ENCODE measurements at regions not wholly inside any gene's neighbourhood (a gene's known extent, or its start where the extent isn't known, plus 50 kb on each side); places are given as distances from the start of the nearest gene placed in this dataset.

DNA sequence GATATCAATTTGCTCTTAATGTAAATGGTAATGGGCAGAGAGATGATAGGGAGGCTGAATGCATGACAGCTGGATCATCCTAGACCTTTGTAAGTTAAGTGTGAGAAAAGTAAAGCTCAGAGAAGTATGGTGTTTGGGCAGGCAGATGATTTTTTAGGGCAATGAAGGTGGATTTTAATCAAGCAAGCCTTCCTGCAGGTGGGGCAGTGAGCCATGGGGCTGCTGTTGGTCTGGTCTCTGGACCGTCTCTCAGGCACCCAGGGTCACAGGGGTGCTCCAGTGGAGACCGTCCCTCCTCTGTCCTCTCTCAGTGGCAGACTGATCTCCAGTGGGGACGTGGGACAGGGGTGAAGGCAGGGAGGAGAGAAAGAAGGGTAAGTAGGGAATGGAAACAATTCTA is 69.8 kb upstream of the STK17B start:
- no peaks in the 10 kb centered on the region for H3K27me3 ChIP-seq (ENCODE audit: low read depth, low read length)
- H3K4me3 ChIP-seq (ENCODE audit: low read length), result no peak overlapping the region
- peak overlapping the region; percentile 88 for H3K27ac ChIP-seq (ENCODE audit: low read length)
- H4K20me1 ChIP-seq (ENCODE audit: insufficient read depth, low read length), result no peaks in the 10 kb centered on the region
- no peaks in the 10 kb centered on the region for H3K9me3 ChIP-seq (ENCODE audit: insufficient read depth, low read length)
- peak overlapping the region; percentile 26; the same call in 1 of the 2 replicates for H2AFZ ChIP-seq (ENCODE audit: low read depth, low read length)
- no peak overlapping the region for H3K9ac ChIP-seq (ENCODE audit: low read length)
- H3K4me2 ChIP-seq (ENCODE audit: low read length), result peak overlapping the region; percentile 32
- H3K79me2 ChIP-seq (ENCODE audit: low read length), result no peaks in the 10 kb centered on the region
- H3K4me1 ChIP-seq (ENCODE audit: low read length), result peaks cover 36% of the 10 kb centered on the region
- TF ChIP-seq, protein P1, sequence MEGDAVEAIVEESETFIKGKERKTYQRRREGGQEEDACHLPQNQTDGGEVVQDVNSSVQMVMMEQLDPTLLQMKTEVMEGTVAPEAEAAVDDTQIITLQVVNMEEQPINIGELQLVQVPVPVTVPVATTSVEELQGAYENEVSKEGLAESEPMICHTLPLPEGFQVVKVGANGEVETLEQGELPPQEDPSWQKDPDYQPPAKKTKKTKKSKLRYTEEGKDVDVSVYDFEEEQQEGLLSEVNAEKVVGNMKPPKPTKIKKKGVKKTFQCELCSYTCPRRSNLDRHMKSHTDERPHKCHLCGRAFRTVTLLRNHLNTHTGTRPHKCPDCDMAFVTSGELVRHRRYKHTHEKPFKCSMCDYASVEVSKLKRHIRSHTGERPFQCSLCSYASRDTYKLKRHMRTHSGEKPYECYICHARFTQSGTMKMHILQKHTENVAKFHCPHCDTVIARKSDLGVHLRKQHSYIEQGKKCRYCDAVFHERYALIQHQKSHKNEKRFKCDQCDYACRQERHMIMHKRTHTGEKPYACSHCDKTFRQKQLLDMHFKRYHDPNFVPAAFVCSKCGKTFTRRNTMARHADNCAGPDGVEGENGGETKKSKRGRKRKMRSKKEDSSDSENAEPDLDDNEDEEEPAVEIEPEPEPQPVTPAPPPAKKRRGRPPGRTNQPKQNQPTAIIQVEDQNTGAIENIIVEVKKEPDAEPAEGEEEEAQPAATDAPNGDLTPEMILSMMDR (IDR thresholded peaks at IDR 0.05; ENCODE audit: low read depth, low read length), result peak; percentile 15; the same call in 1 of the 2 replicates
- no peak for TF ChIP-seq EZH2phosphoT487 (IDR thresholded peaks at IDR 0.05; ENCODE audit: low read depth)
- no peaks in the 10 kb centered on the region for H3K36me3 ChIP-seq (replicated peaks; ENCODE audit: low read depth, low read length)

DNA sequence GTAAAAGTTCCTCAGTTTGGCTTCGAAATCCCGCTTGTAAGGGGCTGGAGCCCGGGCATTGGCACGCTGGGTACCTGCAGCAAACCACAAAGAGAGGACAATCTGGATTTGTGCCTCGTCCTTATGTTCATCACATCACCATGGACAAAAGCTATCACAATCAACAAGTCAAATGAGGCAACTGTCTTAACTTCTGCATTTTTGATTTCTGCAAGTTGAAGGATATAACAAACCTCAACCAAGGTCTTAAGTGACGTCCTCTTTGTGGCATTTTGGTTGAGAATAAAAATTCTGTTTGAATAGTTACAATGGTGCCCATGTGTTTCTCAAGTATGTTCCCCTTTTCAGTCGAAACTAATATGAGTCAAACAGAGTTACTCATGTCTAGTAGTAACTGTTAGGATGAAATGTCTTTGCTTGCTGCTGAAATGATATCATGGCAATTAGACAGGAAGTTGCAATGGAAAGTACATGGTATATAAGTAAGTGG is 70.8 kb upstream of the STK17B start:
- Histone ChIP-seq H3K4me1 (ENCODE audit: low read length) (peaks cover 36% of the 10 kb centered on the region), H3K27ac (ENCODE audit: low read length) (peak overlapping the region; percentile 88), H3K4me3 (ENCODE audit: low read length) (no peak overlapping the region), H2AFZ (ENCODE audit: low read depth, low read length) (peak overlapping the region; percentile 69; the same call in 1 of the 2 replicates), H3K4me2 (ENCODE audit: low read length) (peak overlapping the region; percentile 32), H3K36me3 (replicated peaks; ENCODE audit: low read depth, low read length) (no peaks in the 10 kb centered on the region), H3K79me2 (ENCODE audit: low read length) (no peaks in the 10 kb centered on the region), H4K20me1 (ENCODE audit: insufficient read depth, low read length) (no peaks in the 10 kb centered on the region), H3K9ac (ENCODE audit: low read length) (peak overlapping the region; percentile 34; the same call in 1 of the 2 replicates), H3K27me3 (ENCODE audit: low read depth, low read length) (no peaks in the 10 kb centered on the region), H3K9me3 (ENCODE audit: insufficient read depth, low read length) (no peaks in the 10 kb centered on the region)
- TF ChIP-seq, protein P1 (IDR thresholded peaks at IDR 0.05; ENCODE audit: low read depth, low read length), result no peak
- TF ChIP-seq EZH2phosphoT487 (IDR thresholded peaks at IDR 0.05; ENCODE audit: low read depth), result no peak

DNA sequence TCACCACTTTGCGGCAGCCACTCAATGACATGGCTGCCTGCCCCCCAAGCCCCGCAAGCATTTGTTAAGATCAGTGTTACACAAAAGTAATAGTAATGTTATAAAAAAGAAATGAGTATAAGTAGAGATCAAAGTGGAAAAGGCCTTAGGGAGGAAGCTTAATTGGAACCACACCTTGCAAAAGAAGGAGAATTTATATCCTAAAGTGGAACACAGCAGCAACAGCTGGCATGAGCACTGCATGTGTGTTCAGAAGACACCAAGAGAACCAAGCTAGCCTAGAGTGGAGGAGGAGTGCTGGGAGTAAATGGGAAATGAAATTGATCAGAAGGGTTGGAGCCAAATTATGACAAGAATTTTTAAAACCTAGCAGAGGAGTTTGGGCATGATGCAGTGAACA is 73.1 kb upstream of the STK17B start:
- Histone ChIP-seq H3K27ac (ENCODE audit: low read length) (no peak overlapping the region), H2AFZ (ENCODE audit: low read depth, low read length) (no peak overlapping the region), H3K4me2 (ENCODE audit: low read length) (no peak overlapping the region), H3K9me3 (ENCODE audit: insufficient read depth, low read length) (no peaks in the 10 kb centered on the region), H3K4me3 (ENCODE audit: low read length) (no peak overlapping the region), H3K79me2 (ENCODE audit: low read length) (no peaks in the 10 kb centered on the region), H3K36me3 (replicated peaks; ENCODE audit: low read depth, low read length) (no peaks in the 10 kb centered on the region), H3K9ac (ENCODE audit: low read length) (no peak overlapping the region), H3K27me3 (ENCODE audit: low read depth, low read length) (no peaks in the 10 kb centered on the region), H3K4me1 (ENCODE audit: low read length) (peaks cover 39% of the 10 kb centered on the region), H4K20me1 (ENCODE audit: insufficient read depth, low read length) (no peaks in the 10 kb centered on the region)
- TF ChIP-seq EZH2phosphoT487 (IDR thresholded peaks at IDR 0.05; ENCODE audit: low read depth), result no peak
- TF ChIP-seq, protein P1 (IDR thresholded peaks at IDR 0.05; ENCODE audit: low read depth, low read length), result no peak

DNA sequence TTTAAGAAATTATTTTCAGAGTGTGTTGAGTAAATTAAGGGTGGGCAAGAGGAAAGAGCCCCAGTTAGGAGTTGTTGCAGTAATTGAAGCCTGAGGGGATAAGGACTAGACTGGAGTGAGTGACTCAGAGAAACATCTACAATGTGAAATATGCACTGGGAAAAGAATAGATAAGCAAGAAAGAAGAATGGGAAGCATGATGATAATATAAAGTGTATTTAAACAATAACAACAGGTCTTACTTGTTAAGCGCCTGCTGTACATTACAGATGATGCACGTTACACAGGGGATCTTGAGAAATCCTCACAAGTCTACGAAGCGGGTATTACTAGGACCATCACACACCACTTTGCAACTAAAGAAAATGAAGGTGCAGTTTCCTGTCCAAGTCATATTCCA is 73.6 kb upstream of the STK17B start:
- H3K27ac ChIP-seq (ENCODE audit: low read length), result no peak overlapping the region
- no peaks in the 10 kb centered on the region for H3K36me3 ChIP-seq (replicated peaks; ENCODE audit: low read depth, low read length)
- no peak overlapping the region for H3K4me3 ChIP-seq (ENCODE audit: low read length)
- no peaks in the 10 kb centered on the region for H3K9me3 ChIP-seq (ENCODE audit: insufficient read depth, low read length)
- no peak overlapping the region for H3K9ac ChIP-seq (ENCODE audit: low read length)
- H4K20me1 ChIP-seq (ENCODE audit: insufficient read depth, low read length), result no peaks in the 10 kb centered on the region
- H3K4me1 ChIP-seq (ENCODE audit: low read length), result peaks cover 39% of the 10 kb centered on the region
- no peaks in the 10 kb centered on the region for H3K27me3 ChIP-seq (ENCODE audit: low read depth, low read length)
- H2AFZ ChIP-seq (ENCODE audit: low read depth, low read length), result no peak overlapping the region
- no peak overlapping the region for H3K4me2 ChIP-seq (ENCODE audit: low read length)
- H3K79me2 ChIP-seq (ENCODE audit: low read length), result no peaks in the 10 kb centered on the region
- TF ChIP-seq, protein P1 (IDR thresholded peaks at IDR 0.05; ENCODE audit: low read depth, low read length), result no peak
- TF ChIP-seq EZH2phosphoT487 (IDR thresholded peaks at IDR 0.05; ENCODE audit: low read depth), result no peak

All from OCI-LY3 (cell line).